Adrenal gland (tissue), 5 donors: ENCODE measurements at regions not wholly inside any gene's neighbourhood (a gene's known extent, or its start where the extent isn't known, plus 50 kb on each side); places are given as distances from the start of the nearest gene placed in this dataset.

Source experiments
- POLR2A ChIP-seq, 2 donors: fragments of 450-650 bp; IDR thresholded peaks; one replicate each; pipeline ENCODE4 v1.6.1; 2017; ENCODE audit warnings: antibody characterized with exemption in 2 of 2, mild to moderate bottlenecking in 2 of 2, moderate library complexity in 1 of 2
- TF ChIP-seq, protein P1 (sequence below), 6 experiments: fragments of 450-650 bp in 4 of 6; fragments of 200-600 bp in 2 of 6; sonication (generic) in 1 of 6; IDR thresholded peaks; 1 replicate in 5 of 6; 2 replicates in 1 of 6; pipeline versions ENCODE4 v1.5.1 to v1.8.0; 2016 to 2021; ENCODE audit warnings: antibody characterized with exemption in 6 of 6, mild to moderate bottlenecking in 2 of 6, moderate library complexity in 1 of 6
- donor health status: DM: no; HTN: no; CAD: no.

DNA sequence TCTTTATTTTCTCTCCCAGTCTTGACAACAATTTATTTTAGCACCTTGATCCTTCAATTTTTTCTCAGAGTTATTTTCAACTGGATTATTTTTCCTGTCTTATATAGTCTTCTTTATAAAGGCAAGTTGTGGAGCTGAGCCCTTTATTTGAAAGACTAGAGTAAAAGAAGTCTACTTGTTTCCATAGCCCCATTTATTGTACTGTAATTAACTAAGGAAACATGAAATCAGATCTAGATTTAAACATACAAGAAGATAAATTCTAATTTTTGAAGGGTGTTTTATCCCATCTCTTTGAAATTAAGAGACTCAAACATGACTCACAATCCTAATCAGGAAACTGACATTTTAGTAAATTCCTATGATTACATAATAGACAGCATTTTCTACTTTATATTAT, 2421.8 kb downstream of the LRRC4C start:
- TF ChIP-seq, protein P1, sequence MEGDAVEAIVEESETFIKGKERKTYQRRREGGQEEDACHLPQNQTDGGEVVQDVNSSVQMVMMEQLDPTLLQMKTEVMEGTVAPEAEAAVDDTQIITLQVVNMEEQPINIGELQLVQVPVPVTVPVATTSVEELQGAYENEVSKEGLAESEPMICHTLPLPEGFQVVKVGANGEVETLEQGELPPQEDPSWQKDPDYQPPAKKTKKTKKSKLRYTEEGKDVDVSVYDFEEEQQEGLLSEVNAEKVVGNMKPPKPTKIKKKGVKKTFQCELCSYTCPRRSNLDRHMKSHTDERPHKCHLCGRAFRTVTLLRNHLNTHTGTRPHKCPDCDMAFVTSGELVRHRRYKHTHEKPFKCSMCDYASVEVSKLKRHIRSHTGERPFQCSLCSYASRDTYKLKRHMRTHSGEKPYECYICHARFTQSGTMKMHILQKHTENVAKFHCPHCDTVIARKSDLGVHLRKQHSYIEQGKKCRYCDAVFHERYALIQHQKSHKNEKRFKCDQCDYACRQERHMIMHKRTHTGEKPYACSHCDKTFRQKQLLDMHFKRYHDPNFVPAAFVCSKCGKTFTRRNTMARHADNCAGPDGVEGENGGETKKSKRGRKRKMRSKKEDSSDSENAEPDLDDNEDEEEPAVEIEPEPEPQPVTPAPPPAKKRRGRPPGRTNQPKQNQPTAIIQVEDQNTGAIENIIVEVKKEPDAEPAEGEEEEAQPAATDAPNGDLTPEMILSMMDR (IDR thresholded peaks at IDR 0.05): no peak
- TF ChIP-seq POLR2A (IDR thresholded peaks at IDR 0.05): no peak
